ENCODE measurements at regions not wholly inside any gene's neighbourhood (a gene's known extent, or its start where the extent isn't known, plus 50 kb on each side); places are given as distances from the start of the nearest gene placed in this dataset.

- in situ Hi-C loops (cut with MboI; ENCODE audit: low pct_unique_long_range_greater_than_20kb, low sequenced_read_pairs, unreplicated experiment), result no loop called here
- TF ChIP-seq CTCF (IDR thresholded peaks at IDR 0.05; ENCODE audit: extremely low read depth, insufficient read depth, missing control alignments), result no peak
- no peak for DNase-seq (ENCODE audit: low spot score)
These were observed 152.7 kb upstream of the PRNP start for GRCh38 chr20:4533368-4534133.

DNA sequence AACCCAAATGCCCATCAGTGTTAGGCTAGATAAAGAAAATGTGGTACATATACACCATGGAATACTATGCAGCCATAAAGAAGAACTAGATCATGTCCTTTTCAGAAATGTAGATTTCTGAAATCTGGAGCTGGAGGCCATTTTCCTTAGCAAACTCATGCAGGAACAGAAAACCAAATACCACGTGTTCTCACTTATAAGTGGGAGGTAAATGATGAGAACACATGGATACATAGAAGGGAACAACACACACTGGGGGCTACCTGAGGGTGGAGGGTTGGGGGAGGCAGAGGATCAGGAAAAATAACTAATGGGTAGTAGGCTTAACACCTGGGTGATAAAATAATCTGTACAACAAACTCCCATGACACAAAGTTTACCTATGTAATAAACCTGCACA, 153.5 kb upstream of the PRNP start:
- no peak for TF ChIP-seq CTCF (IDR thresholded peaks at IDR 0.05; ENCODE audit: extremely low read depth, insufficient read depth, missing control alignments)
- in situ Hi-C loops (cut with MboI; ENCODE audit: low pct_unique_long_range_greater_than_20kb, low sequenced_read_pairs, unreplicated experiment), result no loop called here
- no peak for DNase-seq (ENCODE audit: low spot score)

GRCh38 chr20:4524792-4525191, 161.5 kb upstream of the PRNP start:
- no peak for DNase-seq (ENCODE audit: low spot score)
- no peak for TF ChIP-seq CTCF (IDR thresholded peaks at IDR 0.05; ENCODE audit: extremely low read depth, insufficient read depth, missing control alignments)
- in situ Hi-C loops (cut with MboI; ENCODE audit: low pct_unique_long_range_greater_than_20kb, low sequenced_read_pairs, unreplicated experiment), result no loop called here

- DNase-seq (ENCODE audit: low spot score), result no peak
- in situ Hi-C loops (cut with MboI; ENCODE audit: low pct_unique_long_range_greater_than_20kb, low sequenced_read_pairs, unreplicated experiment), result no loop called here
- TF ChIP-seq CTCF (IDR thresholded peaks at IDR 0.05; ENCODE audit: extremely low read depth, insufficient read depth, missing control alignments), result no peak
These were observed 161.9 kb upstream of the PRNP start for GRCh38 chr20:4524307-4524706.

- in situ Hi-C loops (cut with MboI; ENCODE audit: low pct_unique_long_range_greater_than_20kb, low sequenced_read_pairs, unreplicated experiment), result no loop called here
- TF ChIP-seq CTCF (IDR thresholded peaks at IDR 0.05; ENCODE audit: extremely low read depth, insufficient read depth, missing control alignments), result no peak
These were observed 163.9 kb upstream of the PRNP start for GRCh38 chr20:4522310-4522709.

GRCh38 chr20:4521170-4521968, 164.9 kb upstream of the PRNP start:
- no peak for DNase-seq (ENCODE audit: low spot score)
- in situ Hi-C loops (cut with MboI; ENCODE audit: low pct_unique_long_range_greater_than_20kb, low sequenced_read_pairs, unreplicated experiment), result no loop called here
- TF ChIP-seq CTCF (IDR thresholded peaks at IDR 0.05; ENCODE audit: extremely low read depth, insufficient read depth, missing control alignments), result no peak

More at GRCh38 chr20:4522310-4522709, 163.9 kb upstream of the PRNP start:
- DNase-seq (ENCODE audit: low spot score), result no peak

All from GM13977 (cell line).